Naive thymus-derived CD4-positive, alpha-beta T cell (primary cell): ENCODE measurements at regions not wholly inside any gene's neighbourhood (a gene's known extent, or its start where the extent isn't known, plus 50 kb on each side); places are given as distances from the start of the nearest gene placed in this dataset.

ENCODE experiments used
- ATAC-seq: fragments of 150-1000 bp; cut with Tn5 transposase; 2 replicates; pipeline ENCODE4 v1.10.0; 2021; ENCODE audit warnings: mild to moderate bottlenecking, moderate library complexity
- CTCF ChIA-PET: fragments of 350-600 bp; sonication (Branson Sonifier 250); formaldehyde crosslinking; loops from one replicate; lab custom pipeline; 2021; ENCODE audit warnings: antibody characterized with exemption; lab: Charles Lee
- POLR2A ChIA-PET: fragments of 350-600 bp; sonication (Branson Sonifier 250); formaldehyde crosslinking; loops from one replicate; lab custom pipeline; 2021; ENCODE audit warnings: antibody characterized with exemption, inconsistent platforms; lab: Charles Lee
- DNase-seq, 9 donors: peaks; one replicate each; pipeline versions ENCODE4 v3.0.0 to v3.0.0-alpha.2; 2020 to 2022; ENCODE audit warnings: mixed read lengths in 1 of 9
- H3K27ac ChIP-seq: one replicate; pipeline ENCODE4 v1.7.0; 2013; ENCODE audit warnings: mild to moderate bottlenecking, low read depth, low read length, moderate library complexity
- H3K27me3 ChIP-seq, 2 donors: one replicate each; pipeline ENCODE4 v1.7.0; 2013; ENCODE audit warnings: low read length in 2 of 2, mild to moderate bottlenecking in 2 of 2, moderate library complexity in 2 of 2; ENCODE audit not compliant: control insufficient read depth in 2 of 2, insufficient read depth in 2 of 2
- H3K36me3 ChIP-seq, 3 experiments: 1 replicate in 2 of 3; 2 replicates in 1 of 3; pipeline ENCODE4 v1.7.0; 2013; ENCODE audit warnings: low read length in 3 of 3, mild to moderate bottlenecking in 3 of 3, moderate library complexity in 1 of 3; ENCODE audit not compliant: insufficient read depth in 3 of 3, control insufficient read depth in 2 of 3
- H3K4me1 ChIP-seq, 2 donors: one replicate each; pipeline ENCODE4 v1.7.0; 2013; ENCODE audit warnings: low read length in 2 of 2, mild to moderate bottlenecking in 2 of 2, moderate library complexity in 1 of 2; ENCODE audit not compliant: control insufficient read depth in 2 of 2, insufficient read depth in 2 of 2
- H3K4me3 ChIP-seq: 2 replicates; pipeline ENCODE4 v1.7.0; 2013; ENCODE audit warnings: mild to moderate bottlenecking, low read length
- H3K9me3 ChIP-seq, 3 experiments: 1 replicate in 2 of 3; 2 replicates in 1 of 3; pipeline ENCODE4 v1.7.0; 2013; ENCODE audit warnings: low read length in 3 of 3; ENCODE audit not compliant: control insufficient read depth in 2 of 3
- H3K27ac Mint-ChIP-seq, 9 donors: one replicate each; pipeline ENCODE4 v1.8.0; 2020 to 2022; ENCODE audit warnings: mixed read lengths in 9 of 9, mild to moderate bottlenecking in 8 of 9, moderate library complexity in 5 of 9, inconsistent platforms in 2 of 9
- H3K27me3 Mint-ChIP-seq, 5 donors: one replicate each; pipeline ENCODE4 v1.8.0; 2021 to 2022; ENCODE audit warnings: mixed read lengths in 5 of 5, mild to moderate bottlenecking in 1 of 5
- H3K36me3 Mint-ChIP-seq, 5 donors: one replicate each; pipeline ENCODE4 v1.8.0; 2020 to 2022; ENCODE audit warnings: mixed read lengths in 5 of 5, mild to moderate bottlenecking in 3 of 5, inconsistent platforms in 1 of 5
- H3K4me1 Mint-ChIP-seq, 7 donors: one replicate each; pipeline ENCODE4 v1.8.0; 2020 to 2022; ENCODE audit warnings: mixed read lengths in 7 of 7, mild to moderate bottlenecking in 3 of 7, inconsistent platforms in 1 of 7
- H3K4me3 Mint-ChIP-seq, 10 donors: one replicate each; pipeline ENCODE4 v1.8.0; 2020 to 2022; ENCODE audit warnings: mild to moderate bottlenecking in 10 of 10, mixed read lengths in 10 of 10, moderate library complexity in 6 of 10, inconsistent platforms in 2 of 10
- H3K9me3 Mint-ChIP-seq, 11 donors: one replicate each; pipeline ENCODE4 v1.8.0; 2020 to 2022; ENCODE audit warnings: mixed read lengths in 11 of 11, mild to moderate bottlenecking in 4 of 11, inconsistent platforms in 1 of 11, moderate library complexity in 1 of 11
- intact Hi-C, 2 donors: fragments of 100-400 bp; cut with micrococcal nuclease; formaldehyde crosslinking; loops; one replicate each; pipeline ENCODE4 v1.15.1; 2023

DNA sequence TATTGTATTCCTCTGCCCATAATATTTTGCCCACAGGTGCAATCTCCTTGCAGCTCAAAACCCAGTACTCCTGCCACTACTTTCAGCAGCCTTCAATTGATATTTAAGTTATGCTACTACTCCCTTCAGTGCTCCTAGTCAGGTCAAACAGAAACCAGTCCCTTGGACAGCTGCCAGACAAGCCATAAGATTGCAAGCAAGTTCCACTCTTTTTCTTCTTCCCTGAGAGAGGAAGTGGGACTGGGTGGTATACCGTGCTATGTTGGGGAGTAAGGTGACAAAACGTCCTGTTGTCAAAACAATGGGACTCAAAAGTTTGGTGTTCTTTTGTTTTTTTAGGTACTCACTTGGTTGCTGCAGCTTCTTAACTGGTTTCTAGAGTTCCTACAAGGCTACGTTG lies 63.1 kb upstream of the FRY start:
- intact Hi-C loops, result loop anchor here in 1 of 2 donors (5.0 kb wide), 1 partner anchor 56 kb away; no protein-coding TSS in a partner anchor
- peaks cover 0 to 38% (median 17%) of the 10 kb centered on the region in 5 donors for H3K27me3 Mint-ChIP-seq
- peaks cover 0 to 9% (median 4%) of the 10 kb centered on the region in 5 donors for H3K36me3 Mint-ChIP-seq
- peaks cover 0 to 26% (median 11%) of the 10 kb centered on the region in 11 donors for H3K9me3 Mint-ChIP-seq
- peak; percentile 29 for ATAC-seq
- no peaks in the 10 kb centered on the region for H3K9me3 ChIP-seq
- no peak overlapping the region for H3K27ac Mint-ChIP-seq
- H3K27me3 ChIP-seq, result no peaks in the 10 kb centered on the region
- H3K27ac ChIP-seq, result no peak overlapping the region
- H3K4me1 ChIP-seq, result no peaks in the 10 kb centered on the region
- H3K4me3 ChIP-seq, result no peak overlapping the region
- peak overlapping the region in 1 of 10 donors; percentile 5 for H3K4me3 Mint-ChIP-seq
- ChIA-PET POLR2A (no interaction called here), CTCF (no interaction called here)
- DNase-seq, result no peak
- peaks cover 0 to 3% (median 0%) of the 10 kb centered on the region in 7 donors for H3K4me1 Mint-ChIP-seq
- no peaks in the 10 kb centered on the region for H3K36me3 ChIP-seq

DNA sequence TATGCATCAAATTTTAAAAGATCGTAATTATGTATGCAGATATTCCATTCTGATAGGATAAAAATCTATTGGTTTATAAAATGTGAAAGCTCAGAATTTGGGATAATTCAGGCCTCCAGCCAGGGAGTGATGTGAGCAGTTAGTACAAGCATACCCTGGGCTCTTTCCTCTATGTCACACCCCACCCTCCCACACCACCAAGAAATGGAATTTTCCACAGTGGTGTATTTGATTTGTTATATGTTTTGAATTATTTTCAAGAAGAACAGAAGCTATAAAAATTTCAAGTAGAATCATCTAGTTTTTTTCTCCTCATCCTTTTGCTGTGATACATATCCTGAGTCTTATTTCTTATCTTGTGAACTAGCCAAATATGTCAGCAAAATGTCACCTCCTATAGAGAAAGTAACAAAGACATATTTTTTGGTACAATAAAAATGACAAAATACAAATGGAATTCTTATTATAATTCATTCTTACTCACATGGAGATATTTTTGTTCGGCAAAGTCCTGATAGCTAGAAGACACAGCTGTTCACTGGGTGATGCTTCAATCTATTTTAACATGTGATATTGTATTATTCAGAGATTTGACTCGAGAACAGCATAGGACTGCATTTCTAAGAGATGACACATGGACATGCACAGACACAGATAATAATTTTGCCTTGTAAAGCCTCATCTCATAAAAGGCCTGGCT lies 61.2 kb upstream of the FRY start:
- H3K9me3 Mint-ChIP-seq, result peaks cover 0 to 26% (median 11%) of the 10 kb centered on the region in 11 donors
- peaks cover 0 to 37% (median 13%) of the 10 kb centered on the region in 5 donors for H3K27me3 Mint-ChIP-seq
- no peak overlapping the region for H3K4me3 Mint-ChIP-seq
- Histone ChIP-seq H3K9me3 (no peaks in the 10 kb centered on the region), H3K27ac (no peak overlapping the region), H3K4me1 (no peaks in the 10 kb centered on the region), H3K27me3 (no peaks in the 10 kb centered on the region), H3K4me3 (no peak overlapping the region), H3K36me3 (no peaks in the 10 kb centered on the region)
- CTCF ChIA-PET, result no interaction called here
- peaks cover 0 to 3% (median 0%) of the 10 kb centered on the region in 7 donors for H3K4me1 Mint-ChIP-seq
- DNase-seq (no peak), ATAC-seq (no peak)
- POLR2A ChIA-PET, result no interaction called here
- intact Hi-C loops, result no loop called here
- H3K27ac Mint-ChIP-seq, result no peak overlapping the region
- H3K36me3 Mint-ChIP-seq, result peaks cover 0 to 9% (median 4%) of the 10 kb centered on the region in 5 donors

- Mint-ChIP-seq H3K4me3 (no peak overlapping the region), H3K36me3 (peaks cover 0 to 8% (median 4%) of the 10 kb centered on the region in 5 donors), H3K9me3 (peaks cover 0 to 14% (median 7%) of the 10 kb centered on the region in 11 donors), H3K4me1 (peaks cover 0 to 3% (median 0%) of the 10 kb centered on the region in 7 donors), H3K27ac (no peak overlapping the region), H3K27me3 (peaks cover 0 to 33% (median 13%) of the 10 kb centered on the region in 5 donors)
- ChIA-PET POLR2A (no interaction called here), CTCF (no interaction called here)
- no peaks in the 10 kb centered on the region for H3K27me3 ChIP-seq
- H3K36me3 ChIP-seq, result no peaks in the 10 kb centered on the region
- no peak overlapping the region for H3K4me3 ChIP-seq
- DNase-seq (no peak), ATAC-seq (no peak)
- no peak overlapping the region for H3K27ac ChIP-seq
- no peaks in the 10 kb centered on the region for H3K4me1 ChIP-seq
- no peaks in the 10 kb centered on the region for H3K9me3 ChIP-seq
- intact Hi-C loops, result no loop called here
Measured at GRCh38 chr13:31972453-31972852, 59.1 kb upstream of the FRY start.

DNA sequence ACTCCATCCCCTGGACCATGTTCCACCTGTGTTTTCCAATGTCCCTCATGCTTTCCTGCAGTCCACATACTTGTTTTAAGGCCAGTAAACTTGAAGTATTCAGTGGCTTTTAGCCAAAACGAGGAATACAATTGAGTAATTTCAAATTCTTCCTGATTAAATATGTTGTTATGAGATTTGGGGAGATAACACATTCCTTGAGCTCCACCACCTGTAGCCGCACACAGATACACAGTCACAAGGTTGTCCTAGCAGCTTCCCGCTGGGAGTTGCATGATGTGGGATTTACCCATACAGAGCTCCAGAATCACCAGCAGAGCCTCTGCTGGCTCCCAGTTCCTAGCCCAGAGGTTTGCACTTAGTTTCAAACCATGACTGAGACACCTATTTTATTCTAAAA lies 53.6 kb upstream of the FRY start:
- Histone ChIP-seq H3K9me3 (no peaks in the 10 kb centered on the region), H3K27me3 (no peaks in the 10 kb centered on the region), H3K4me3 (no peak overlapping the region), H3K27ac (no peak overlapping the region), H3K4me1 (no peaks in the 10 kb centered on the region), H3K36me3 (no peaks in the 10 kb centered on the region)
- intact Hi-C loops, result no loop called here
- peaks cover 0 to 28% (median 5%) of the 10 kb centered on the region in 5 donors for H3K27me3 Mint-ChIP-seq
- DNase-seq (no peak), ATAC-seq (no peak)
- POLR2A ChIA-PET, result no interaction called here
- no peak overlapping the region for H3K27ac Mint-ChIP-seq
- no peaks in the 10 kb centered on the region for H3K36me3 Mint-ChIP-seq
- CTCF ChIA-PET, result no interaction called here
- peaks cover 0 to 2% (median 0%) of the 10 kb centered on the region in 11 donors for H3K9me3 Mint-ChIP-seq
- H3K4me3 Mint-ChIP-seq, result no peak overlapping the region
- H3K4me1 Mint-ChIP-seq, result no peaks in the 10 kb centered on the region

- H3K4me1 Mint-ChIP-seq, result no peaks in the 10 kb centered on the region
- H3K9me3 Mint-ChIP-seq, result peaks cover 0 to 2% (median 0%) of the 10 kb centered on the region in 11 donors
- H3K9me3 ChIP-seq, result no peaks in the 10 kb centered on the region
- ChIA-PET POLR2A (no interaction called here), CTCF (no interaction called here)
- H3K27me3 Mint-ChIP-seq, result peaks cover 0 to 22% (median 8%) of the 10 kb centered on the region in 5 donors
- H3K27me3 ChIP-seq, result no peaks in the 10 kb centered on the region
- no peak for DNase-seq
- no peak overlapping the region for H3K4me3 ChIP-seq
- no peak overlapping the region for H3K4me3 Mint-ChIP-seq
- no peak for ATAC-seq
- no peak overlapping the region for H3K27ac ChIP-seq
- H3K36me3 ChIP-seq, result no peaks in the 10 kb centered on the region
- H3K27ac Mint-ChIP-seq, result no peak overlapping the region
- H3K4me1 ChIP-seq, result no peaks in the 10 kb centered on the region
- no peaks in the 10 kb centered on the region for H3K36me3 Mint-ChIP-seq
- intact Hi-C loops, result no loop called here
Measured at GRCh38 chr13:31980830-31981229, 50.7 kb upstream of the FRY start.
